ENCODE measurements at regions not wholly inside any gene's neighbourhood (a gene's known extent, or its start where the extent isn't known, plus 50 kb on each side); places are given as distances from the start of the nearest gene placed in this dataset.

DNA sequence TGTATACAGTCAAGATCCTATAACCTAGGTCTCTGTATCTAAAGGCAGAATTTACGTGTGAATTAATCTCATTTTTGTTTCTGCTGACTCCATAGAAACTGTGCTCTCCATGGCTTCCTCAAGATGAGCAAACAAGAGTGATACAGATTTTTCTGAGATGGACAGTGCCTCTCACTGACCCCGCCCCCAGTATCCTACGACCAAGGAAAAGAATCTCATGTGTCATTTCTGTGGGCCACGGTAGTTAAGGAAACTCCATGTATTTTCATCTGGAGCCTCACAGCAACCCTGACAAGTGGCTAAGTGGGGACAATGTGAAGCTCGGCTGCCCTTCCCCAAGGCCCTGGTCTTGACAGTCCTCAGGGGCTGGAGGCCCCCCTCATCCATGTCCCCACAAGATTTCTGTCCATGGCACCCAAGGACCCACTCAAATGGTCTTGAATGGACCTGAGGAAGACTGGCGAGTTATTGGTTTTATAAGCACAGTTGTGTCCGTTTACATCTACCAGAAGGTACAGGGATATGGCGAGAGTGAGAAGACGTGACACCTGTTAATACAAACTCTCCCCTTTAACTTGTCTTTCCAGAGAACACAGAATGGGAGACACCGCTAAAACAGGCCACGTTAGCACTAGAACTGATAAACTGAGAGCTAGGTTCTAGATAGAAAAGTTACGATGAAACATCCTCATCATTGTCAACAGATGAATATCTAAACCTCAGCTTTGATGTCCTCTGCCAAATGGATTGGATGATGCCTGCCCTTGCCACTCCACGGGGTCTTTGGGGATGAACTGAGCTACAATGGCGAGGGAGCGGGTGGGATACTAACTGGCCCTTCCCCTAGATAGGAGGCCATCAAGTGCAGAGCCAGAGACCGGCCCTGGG lies 108.4 kb upstream of the EGLN3 start:
- Histone ChIP-seq H3F3A (ENCODE audit: control insufficient read depth, insufficient read depth) (no peaks in the 10 kb centered on the region), H3K79me2 (ENCODE audit: control insufficient read depth, low read length) (no peaks in the 10 kb centered on the region), H3K9me2 (replicated peaks; ENCODE audit: control insufficient read depth, low read length) (no peaks in the 10 kb centered on the region), H3K27me3 (ENCODE audit: control insufficient read depth, low read length) (no peaks in the 10 kb centered on the region), H3K9me3 (ENCODE audit: control insufficient read depth, insufficient read depth, low read length) (no peaks in the 10 kb centered on the region), H3K4me3 (ENCODE audit: low read length) (no peak overlapping the region), H3K4me1 (ENCODE audit: control insufficient read depth, low read length) (no peaks in the 10 kb centered on the region), H4K20me1 (ENCODE audit: control insufficient read depth, insufficient read depth, low read depth, low read length) (no peaks in the 10 kb centered on the region), H3K36me3 (ENCODE audit: control insufficient read depth, low read length) (no peaks in the 10 kb centered on the region), H3K4me2 (ENCODE audit: low read length) (no peak overlapping the region), H3K27ac (ENCODE audit: low read depth, low read length) (no peak overlapping the region)
- TF ChIP-seq, protein P1, sequence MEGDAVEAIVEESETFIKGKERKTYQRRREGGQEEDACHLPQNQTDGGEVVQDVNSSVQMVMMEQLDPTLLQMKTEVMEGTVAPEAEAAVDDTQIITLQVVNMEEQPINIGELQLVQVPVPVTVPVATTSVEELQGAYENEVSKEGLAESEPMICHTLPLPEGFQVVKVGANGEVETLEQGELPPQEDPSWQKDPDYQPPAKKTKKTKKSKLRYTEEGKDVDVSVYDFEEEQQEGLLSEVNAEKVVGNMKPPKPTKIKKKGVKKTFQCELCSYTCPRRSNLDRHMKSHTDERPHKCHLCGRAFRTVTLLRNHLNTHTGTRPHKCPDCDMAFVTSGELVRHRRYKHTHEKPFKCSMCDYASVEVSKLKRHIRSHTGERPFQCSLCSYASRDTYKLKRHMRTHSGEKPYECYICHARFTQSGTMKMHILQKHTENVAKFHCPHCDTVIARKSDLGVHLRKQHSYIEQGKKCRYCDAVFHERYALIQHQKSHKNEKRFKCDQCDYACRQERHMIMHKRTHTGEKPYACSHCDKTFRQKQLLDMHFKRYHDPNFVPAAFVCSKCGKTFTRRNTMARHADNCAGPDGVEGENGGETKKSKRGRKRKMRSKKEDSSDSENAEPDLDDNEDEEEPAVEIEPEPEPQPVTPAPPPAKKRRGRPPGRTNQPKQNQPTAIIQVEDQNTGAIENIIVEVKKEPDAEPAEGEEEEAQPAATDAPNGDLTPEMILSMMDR (IDR thresholded peaks at IDR 0.05; ENCODE audit: low read depth, low read length, poor library complexity, severe bottlenecking) = no peak
- TF ChIP-seq EZH2phosphoT487 (IDR thresholded peaks at IDR 0.05; ENCODE audit: borderline replicate concordance, low read length) = no peak

DNA sequence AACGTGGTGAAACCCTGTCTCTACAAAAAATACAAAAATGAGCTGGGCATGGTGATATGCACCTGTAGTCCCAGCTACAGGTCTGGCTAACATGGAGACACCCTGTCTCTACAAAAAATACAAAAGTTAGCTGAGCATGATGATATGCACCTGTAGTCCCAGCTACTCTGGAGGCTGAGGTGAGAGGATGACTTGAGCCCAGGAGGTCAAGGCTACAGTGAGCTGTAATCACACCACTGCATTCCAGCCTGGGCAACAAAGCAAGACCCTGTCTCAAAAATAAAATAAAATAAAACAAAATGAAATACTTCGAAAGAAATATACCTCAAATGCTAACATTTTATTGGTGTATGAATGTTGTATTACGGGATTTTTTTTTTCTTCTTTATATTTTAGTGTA lies 107.6 kb upstream of the EGLN3 start:
- Histone ChIP-seq H3K27me3 (ENCODE audit: control insufficient read depth, low read length) (no peaks in the 10 kb centered on the region), H3K9me2 (replicated peaks; ENCODE audit: control insufficient read depth, low read length) (no peaks in the 10 kb centered on the region), H3K36me3 (ENCODE audit: control insufficient read depth, low read length) (no peaks in the 10 kb centered on the region), H4K20me1 (ENCODE audit: control insufficient read depth, insufficient read depth, low read depth, low read length) (no peaks in the 10 kb centered on the region), H3F3A (ENCODE audit: control insufficient read depth, insufficient read depth) (no peaks in the 10 kb centered on the region), H3K4me2 (ENCODE audit: low read length) (no peak overlapping the region), H3K4me1 (ENCODE audit: control insufficient read depth, low read length) (no peaks in the 10 kb centered on the region), H3K9me3 (ENCODE audit: control insufficient read depth, insufficient read depth, low read length) (no peaks in the 10 kb centered on the region), H3K27ac (ENCODE audit: low read depth, low read length) (no peak overlapping the region), H3K79me2 (ENCODE audit: control insufficient read depth, low read length) (no peaks in the 10 kb centered on the region), H3K4me3 (ENCODE audit: low read length) (no peak overlapping the region)
- TF ChIP-seq, protein P1 (IDR thresholded peaks at IDR 0.05; ENCODE audit: low read depth, low read length, poor library complexity, severe bottlenecking) = no peak
- no peak for TF ChIP-seq EZH2phosphoT487 (IDR thresholded peaks at IDR 0.05; ENCODE audit: borderline replicate concordance, low read length)

DNA sequence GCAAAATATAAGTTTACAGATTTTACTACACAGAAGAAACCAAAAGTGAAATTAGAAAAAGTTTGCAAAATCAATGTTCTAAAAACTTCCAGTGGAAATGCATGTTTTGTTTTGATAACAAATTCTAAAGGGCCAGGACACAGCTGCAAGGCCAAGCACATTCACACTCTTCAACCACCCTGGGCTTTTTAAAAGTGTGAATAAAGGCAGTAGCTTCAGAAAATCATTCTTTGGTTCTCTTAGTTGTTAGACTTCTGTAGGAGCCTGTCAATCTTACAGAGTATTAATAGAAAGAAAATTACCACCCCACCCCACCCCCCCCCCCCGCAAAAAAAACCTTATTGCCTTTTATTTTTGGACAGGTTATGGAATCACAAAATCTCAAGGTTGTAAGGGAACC lies 105.2 kb upstream of the EGLN3 start:
- no peak for TF ChIP-seq EZH2phosphoT487 (IDR thresholded peaks at IDR 0.05; ENCODE audit: borderline replicate concordance, low read length)
- TF ChIP-seq, protein P1 (IDR thresholded peaks at IDR 0.05; ENCODE audit: low read depth, low read length, poor library complexity, severe bottlenecking) = no peak
- Histone ChIP-seq H3K79me2 (ENCODE audit: control insufficient read depth, low read length) (no peaks in the 10 kb centered on the region), H3K9me3 (ENCODE audit: control insufficient read depth, insufficient read depth, low read length) (no peaks in the 10 kb centered on the region), H3K4me1 (ENCODE audit: control insufficient read depth, low read length) (no peaks in the 10 kb centered on the region), H3K9me2 (replicated peaks; ENCODE audit: control insufficient read depth, low read length) (no peaks in the 10 kb centered on the region), H3K27ac (ENCODE audit: low read depth, low read length) (no peak overlapping the region), H4K20me1 (ENCODE audit: control insufficient read depth, insufficient read depth, low read depth, low read length) (no peaks in the 10 kb centered on the region), H3K36me3 (ENCODE audit: control insufficient read depth, low read length) (no peaks in the 10 kb centered on the region), H3K27me3 (ENCODE audit: control insufficient read depth, low read length) (no peaks in the 10 kb centered on the region), H3K4me3 (ENCODE audit: low read length) (no peak overlapping the region), H3K4me2 (ENCODE audit: low read length) (no peak overlapping the region), H3F3A (ENCODE audit: control insufficient read depth, insufficient read depth) (no peaks in the 10 kb centered on the region)
